HG03135 (cell line): ENCODE measurements at regions not wholly inside any gene's neighbourhood (a gene's known extent, or its start where the extent isn't known, plus 50 kb on each side); places are given as distances from the start of the nearest gene placed in this dataset.
"Not testable (repeated sequence)": the region's sequence is repeated elsewhere in the genome, so short reads cannot be mapped to it uniquely, and the experiment has no call there.

Experiments used
- ATAC-seq: cut with Tn5 transposase; IDR thresholded peaks from one replicate; pipeline ENCODE4 v1.9.1; 2021; ENCODE audit warnings: mild to moderate bottlenecking, moderate library complexity; ENCODE audit not compliant: unreplicated experiment

- ATAC-seq = peak; percentile 61
Observed at GRCh38 chr18:8912348-8913326, 189.9 kb upstream of the NDUFV2 start.

GRCh38 chr18:8913606-8914403 lies 188.7 kb upstream of the NDUFV2 start:
- ATAC-seq = not testable (repeated sequence)

GRCh38 chr18:8914404-8915264 lies 187.9 kb upstream of the NDUFV2 start:
- ATAC-seq = not testable (repeated sequence)

GRCh38 chr18:8920856-8921787 lies 181.4 kb upstream of the NDUFV2 start:
- not testable (repeated sequence) for ATAC-seq

- ATAC-seq = no peak
Observed at GRCh38 chr18:8926464-8926863, 176.0 kb upstream of the NDUFV2 start.

GRCh38 chr18:8928044-8928443 lies 174.5 kb upstream of the NDUFV2 start:
- ATAC-seq = no peak

GRCh38 chr18:8928847-8929780 lies 173.4 kb upstream of the NDUFV2 start:
- ATAC-seq = no peak

- ATAC-seq = no peak
Observed at GRCh38 chr18:8930990-8931616, 171.4 kb upstream of the NDUFV2 start.

GRCh38 chr18:8932866-8933265 lies 169.6 kb upstream of the NDUFV2 start:
- no peak for ATAC-seq

GRCh38 chr18:8933714-8934284 lies 168.7 kb upstream of the NDUFV2 start:
- no peak for ATAC-seq

- ATAC-seq = not testable (repeated sequence)
Observed at GRCh38 chr18:8935346-8935745, 167.2 kb upstream of the NDUFV2 start.

GRCh38 chr18:8936619-8937018 lies 165.9 kb upstream of the NDUFV2 start:
- no peak for ATAC-seq

GRCh38 chr18:8937160-8938094 lies 165.1 kb upstream of the NDUFV2 start:
- ATAC-seq = no peak

- no peak for ATAC-seq
Observed at GRCh38 chr18:8938817-8939216, 163.7 kb upstream of the NDUFV2 start.

GRCh38 chr18:8942021-8942908 lies 160.2 kb upstream of the NDUFV2 start:
- no peak for ATAC-seq
